CD1c-positive myeloid dendritic cell (primary cell): ENCODE measurements at regions not wholly inside any gene's neighbourhood (a gene's known extent, or its start where the extent isn't known, plus 50 kb on each side); places are given as distances from the start of the nearest gene placed in this dataset.
A peak's percentile ranks its signal among the peaks of the same experiment; 100 is the strongest.
"Not testable (repeated sequence)": the region's sequence is repeated elsewhere in the genome, so short reads cannot be mapped to it uniquely, and the experiment has no call there.

ENCODE experiments used
- DNase-seq: peaks from one replicate; pipeline ENCODE4 v3.0.0-alpha.2; 2016; ENCODE audit errors: extremely low spot score

- not testable (repeated sequence) for DNase-seq
Measured at GRCh38 chr6:9024246-9024645, 588.9 kb upstream of the SLC35B3 start.

- DNase-seq = no peak
Measured at GRCh38 chr6:9020001-9020400, 584.7 kb upstream of the SLC35B3 start.

- DNase-seq = no peak
Measured at GRCh38 chr6:9009931-9010330, 574.6 kb upstream of the SLC35B3 start.

- DNase-seq = no peak
Measured at GRCh38 chr6:9007027-9007426, 571.7 kb upstream of the SLC35B3 start.

GRCh38 chr6:9002833-9003232 is 567.5 kb upstream of the SLC35B3 start:
- DNase-seq = no peak

- no peak for DNase-seq
Measured at GRCh38 chr6:8995156-8995555, 559.8 kb upstream of the SLC35B3 start.

GRCh38 chr6:8993111-8993510 is 557.8 kb upstream of the SLC35B3 start:
- DNase-seq = no peak

GRCh38 chr6:8991844-8992243 is 556.5 kb upstream of the SLC35B3 start:
- no peak for DNase-seq

- DNase-seq = no peak
Measured at GRCh38 chr6:8990075-8990474, 554.7 kb upstream of the SLC35B3 start.

- peak; percentile 62 for DNase-seq
Measured at GRCh38 chr6:8983202-8983688, 547.9 kb upstream of the SLC35B3 start.

GRCh38 chr6:8982668-8983067 is 547.3 kb upstream of the SLC35B3 start:
- no peak for DNase-seq

GRCh38 chr6:8973395-8973794 is 538.0 kb upstream of the SLC35B3 start:
- DNase-seq = no peak

- no peak for DNase-seq
Measured at GRCh38 chr6:8969747-8970146, 534.4 kb upstream of the SLC35B3 start.

GRCh38 chr6:8958894-8959511 is 523.7 kb upstream of the SLC35B3 start:
- DNase-seq = no peak

GRCh38 chr6:8953310-8953709 is 518.0 kb upstream of the SLC35B3 start:
- DNase-seq = no peak

GRCh38 chr6:8948733-8949132 is 513.4 kb upstream of the SLC35B3 start:
- no peak for DNase-seq

- DNase-seq = no peak
Measured at GRCh38 chr6:8947900-8948299, 512.6 kb upstream of the SLC35B3 start.

GRCh38 chr6:8944548-8944947 is 509.2 kb upstream of the SLC35B3 start:
- DNase-seq = no peak

GRCh38 chr6:8943073-8943472 is 507.7 kb upstream of the SLC35B3 start:
- no peak for DNase-seq

- DNase-seq = no peak
Measured at GRCh38 chr6:8941577-8941976, 506.2 kb upstream of the SLC35B3 start.

GRCh38 chr6:8940356-8940755 is 505.0 kb upstream of the SLC35B3 start:
- no peak for DNase-seq

- DNase-seq = no peak
Measured at GRCh38 chr6:8939615-8940014, 504.3 kb upstream of the SLC35B3 start.

GRCh38 chr6:8934318-8934717 is 499.0 kb upstream of the SLC35B3 start:
- no peak for DNase-seq

- DNase-seq = no peak
Measured at GRCh38 chr6:8930009-8930408, 494.7 kb upstream of the SLC35B3 start.
